Smooth muscle cell (in vitro differentiated cells): ENCODE measurements at regions not wholly inside any gene's neighbourhood (a gene's known extent, or its start where the extent isn't known, plus 50 kb on each side); places are given as distances from the start of the nearest gene placed in this dataset.

Source experiments
- DNase-seq: peaks from one replicate; lab custom pipeline; 2025; ENCODE audit not compliant: unreplicated experiment; lab: John Stamatoyannopoulos, UW
- H2AFZ ChIP-seq: fragments of 200-600 bp; sonication (generic); 2 replicates; pipeline ENCODE4 v1.6.0; 2016; ENCODE audit warnings: antibody characterized with exemption, low read depth, mild to moderate bottlenecking
- H3F3A ChIP-seq: fragments of 200-600 bp; sonication (generic); 2 replicates; pipeline ENCODE4 v1.6.0; 2017; ENCODE audit warnings: antibody characterized with exemption, low read depth
- H3K27ac ChIP-seq: fragments of 200-600 bp; sonication (generic); 2 replicates; pipeline ENCODE4 v1.5.1; 2016; ENCODE audit warnings: low read depth, mild to moderate bottlenecking
- H3K27me3 ChIP-seq: fragments of 200-600 bp; sonication (generic); 2 replicates; pipeline ENCODE4 v1.6.1; 2016; ENCODE audit warnings: low read depth, mild to moderate bottlenecking
- H3K36me3 ChIP-seq: fragments of 200-600 bp; sonication (generic); 2 replicates; pipeline ENCODE4 v1.5.1; 2016; ENCODE audit warnings: low read depth
- H3K4me1 ChIP-seq: fragments of 200-600 bp; sonication (generic); 2 replicates; pipeline ENCODE4 v1.5.1; 2016; ENCODE audit warnings: low read depth
- H3K4me2 ChIP-seq: fragments of 200-600 bp; sonication (generic); 2 replicates; pipeline ENCODE4 v1.6.0; 2016; ENCODE audit warnings: mild to moderate bottlenecking
- H3K4me3 ChIP-seq: fragments of 200-600 bp; sonication (generic); 2 replicates; pipeline ENCODE4 v1.5.1; 2016; ENCODE audit warnings: mild to moderate bottlenecking
- H3K79me2 ChIP-seq: fragments of 200-600 bp; sonication (generic); 2 replicates; pipeline ENCODE4 v1.6.0; 2016; ENCODE audit warnings: low read depth, mild to moderate bottlenecking
- H3K9ac ChIP-seq: fragments of 200-600 bp; sonication (generic); 2 replicates; pipeline ENCODE4 v1.6.0; 2016; ENCODE audit warnings: low read depth
- H3K9me3 ChIP-seq: fragments of 200-600 bp; sonication (generic); replicated peaks from 2 replicates; pipeline ENCODE4 v1.5.1; 2016; ENCODE audit warnings: low read depth
- H4K20me1 ChIP-seq: fragments of 200-600 bp; sonication (generic); 2 replicates; pipeline ENCODE4 v1.6.0; 2016; ENCODE audit warnings: low read depth
- WGBS: methylation state at CpG from one replicate; pipeline ENCODE4 v1.1.7; 2016; ENCODE audit warnings: low lambda C conversion rate; 5-methylcytosine and 5-hydroxymethylcytosine counted together
- TF ChIP-seq, protein P1 (sequence below): fragments of 200-600 bp; sonication (generic); IDR thresholded peaks from 2 replicates; pipeline ENCODE4 v1.5.1; 2017; ENCODE audit warnings: borderline replicate concordance, mild to moderate bottlenecking, antibody characterized with exemption; ENCODE audit not compliant: insufficient read depth, poor library complexity, severe bottlenecking

DNA sequence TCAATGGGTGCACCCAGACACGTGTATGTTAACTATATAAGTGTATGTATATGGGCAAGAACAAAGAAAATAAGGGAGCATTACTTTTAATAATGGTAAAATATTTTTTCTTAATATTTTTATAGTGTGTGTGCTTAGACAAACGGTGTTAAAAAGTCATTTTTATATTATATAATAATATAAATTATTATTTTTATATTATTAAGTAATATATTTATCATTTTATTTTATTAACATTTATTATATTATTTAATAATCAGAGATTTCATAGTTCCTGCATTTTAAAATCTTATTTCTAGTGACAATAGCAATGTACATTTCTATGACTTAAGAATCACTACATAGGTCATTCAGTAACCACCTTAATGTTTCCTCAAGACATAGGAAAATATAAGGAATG is 184.4 kb downstream of the SLITRK5 start:
- no peak overlapping the region for H3K27ac ChIP-seq
- DNase-seq = no peak
- H3K36me3 ChIP-seq = no peaks in the 10 kb centered on the region
- no peaks in the 10 kb centered on the region for H3K27me3 ChIP-seq
- TF ChIP-seq, protein P1, sequence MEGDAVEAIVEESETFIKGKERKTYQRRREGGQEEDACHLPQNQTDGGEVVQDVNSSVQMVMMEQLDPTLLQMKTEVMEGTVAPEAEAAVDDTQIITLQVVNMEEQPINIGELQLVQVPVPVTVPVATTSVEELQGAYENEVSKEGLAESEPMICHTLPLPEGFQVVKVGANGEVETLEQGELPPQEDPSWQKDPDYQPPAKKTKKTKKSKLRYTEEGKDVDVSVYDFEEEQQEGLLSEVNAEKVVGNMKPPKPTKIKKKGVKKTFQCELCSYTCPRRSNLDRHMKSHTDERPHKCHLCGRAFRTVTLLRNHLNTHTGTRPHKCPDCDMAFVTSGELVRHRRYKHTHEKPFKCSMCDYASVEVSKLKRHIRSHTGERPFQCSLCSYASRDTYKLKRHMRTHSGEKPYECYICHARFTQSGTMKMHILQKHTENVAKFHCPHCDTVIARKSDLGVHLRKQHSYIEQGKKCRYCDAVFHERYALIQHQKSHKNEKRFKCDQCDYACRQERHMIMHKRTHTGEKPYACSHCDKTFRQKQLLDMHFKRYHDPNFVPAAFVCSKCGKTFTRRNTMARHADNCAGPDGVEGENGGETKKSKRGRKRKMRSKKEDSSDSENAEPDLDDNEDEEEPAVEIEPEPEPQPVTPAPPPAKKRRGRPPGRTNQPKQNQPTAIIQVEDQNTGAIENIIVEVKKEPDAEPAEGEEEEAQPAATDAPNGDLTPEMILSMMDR = no peak
- H3K4me1 ChIP-seq = no peaks in the 10 kb centered on the region
- H3K4me3 ChIP-seq = no peak overlapping the region
- no peaks in the 10 kb centered on the region for H3F3A ChIP-seq
- H4K20me1 ChIP-seq = no peaks in the 10 kb centered on the region
- H3K9me3 ChIP-seq = no peaks in the 10 kb centered on the region
- H3K79me2 ChIP-seq = no peaks in the 10 kb centered on the region
- no peak overlapping the region for H3K4me2 ChIP-seq
- no peak overlapping the region for H3K9ac ChIP-seq
- WGBS = 72% methylated on average over 2 of the region's 2 CpGs
- no peak overlapping the region for H2AFZ ChIP-seq

- Histone ChIP-seq H3K9me3 (no peaks in the 10 kb centered on the region), H3K4me1 (no peaks in the 10 kb centered on the region), H3F3A (no peaks in the 10 kb centered on the region), H3K79me2 (no peaks in the 10 kb centered on the region), H3K27me3 (no peaks in the 10 kb centered on the region), H3K27ac (no peak overlapping the region), H3K4me2 (no peak overlapping the region), H3K9ac (no peak overlapping the region), H4K20me1 (no peaks in the 10 kb centered on the region), H3K4me3 (no peak overlapping the region), H3K36me3 (no peaks in the 10 kb centered on the region), H2AFZ (no peak overlapping the region)
- WGBS = 93% methylated on average over 4 of the region's 4 CpGs
- DNase-seq = no peak
- TF ChIP-seq, protein P1 = no peak
Measured at GRCh38 chr13:87859261-87859660, 188.1 kb downstream of the SLITRK5 start.

- no peaks in the 10 kb centered on the region for H3K9me3 ChIP-seq
- H3K9ac ChIP-seq = no peak overlapping the region
- H4K20me1 ChIP-seq = no peaks in the 10 kb centered on the region
- no peak overlapping the region for H3K4me3 ChIP-seq
- no peak for DNase-seq
- H3K4me2 ChIP-seq = no peak overlapping the region
- WGBS = 84% methylated on average over 3 of the region's 3 CpGs
- no peak overlapping the region for H3K27ac ChIP-seq
- TF ChIP-seq, protein P1 = no peak
- no peaks in the 10 kb centered on the region for H3K79me2 ChIP-seq
- H3F3A ChIP-seq = no peaks in the 10 kb centered on the region
- H3K27me3 ChIP-seq = no peaks in the 10 kb centered on the region
- no peak overlapping the region for H2AFZ ChIP-seq
- H3K4me1 ChIP-seq = no peaks in the 10 kb centered on the region
- no peaks in the 10 kb centered on the region for H3K36me3 ChIP-seq
Measured at GRCh38 chr13:87867426-87867825, 196.3 kb downstream of the SLITRK5 start.

DNA sequence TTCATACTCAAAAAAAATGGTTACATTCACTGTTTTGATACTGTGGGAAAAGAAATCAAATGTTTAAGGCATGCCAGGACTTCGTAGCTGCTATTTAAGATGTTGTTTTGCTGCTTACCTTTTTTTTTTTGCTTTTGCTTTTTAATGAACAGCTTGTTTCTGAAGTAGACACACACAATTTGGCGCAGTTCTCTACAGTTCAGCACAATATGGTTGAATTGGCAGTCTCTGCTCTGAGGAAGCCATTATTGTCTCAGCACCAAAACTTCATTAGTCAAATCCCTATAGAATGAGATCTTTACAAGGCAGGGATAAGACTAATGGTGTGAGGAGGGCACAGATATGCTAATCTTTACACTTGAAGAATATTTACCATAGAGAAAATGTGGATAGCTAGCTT is 197.6 kb downstream of the SLITRK5 start:
- H3K4me1 ChIP-seq = no peaks in the 10 kb centered on the region
- H3K27me3 ChIP-seq = no peaks in the 10 kb centered on the region
- no peak for DNase-seq
- TF ChIP-seq, protein P1 = no peak
- no peak overlapping the region for H3K9ac ChIP-seq
- H3K4me2 ChIP-seq = no peak overlapping the region
- H3K9me3 ChIP-seq = no peaks in the 10 kb centered on the region
- H3K4me3 ChIP-seq = no peak overlapping the region
- no peak overlapping the region for H3K27ac ChIP-seq
- 88% methylated on average over 2 of the region's 2 CpGs for WGBS
- no peaks in the 10 kb centered on the region for H3K79me2 ChIP-seq
- no peaks in the 10 kb centered on the region for H3F3A ChIP-seq
- no peak overlapping the region for H2AFZ ChIP-seq
- H3K36me3 ChIP-seq = no peaks in the 10 kb centered on the region
- no peaks in the 10 kb centered on the region for H4K20me1 ChIP-seq
